DND-41 (cell line): ENCODE measurements at regions not wholly inside any gene's neighbourhood (a gene's known extent, or its start where the extent isn't known, plus 50 kb on each side); places are given as distances from the start of the nearest gene placed in this dataset.

ENCODE experiments used
- EZH2 ChIP-seq: IDR thresholded peaks from 3 replicates; pipeline ENCODE4 v1.6.1; 2012; ENCODE audit warnings: borderline replicate concordance, low read depth, mild to moderate bottlenecking, moderate library complexity, low read length, inconsistent platforms; ENCODE audit not compliant: severe bottlenecking
- TF ChIP-seq, protein P1 (sequence below): IDR thresholded peaks from 2 replicates; pipeline ENCODE4 v1.5.1; 2012; ENCODE audit warnings: borderline replicate concordance, low read length, moderate library complexity, mild to moderate bottlenecking; ENCODE audit not compliant: poor library complexity, severe bottlenecking; ENCODE audit errors: extremely low read depth

GRCh38 chr9:88820055-88820454, 171.2 kb upstream of the S1PR3 start:
- TF ChIP-seq, protein P1, sequence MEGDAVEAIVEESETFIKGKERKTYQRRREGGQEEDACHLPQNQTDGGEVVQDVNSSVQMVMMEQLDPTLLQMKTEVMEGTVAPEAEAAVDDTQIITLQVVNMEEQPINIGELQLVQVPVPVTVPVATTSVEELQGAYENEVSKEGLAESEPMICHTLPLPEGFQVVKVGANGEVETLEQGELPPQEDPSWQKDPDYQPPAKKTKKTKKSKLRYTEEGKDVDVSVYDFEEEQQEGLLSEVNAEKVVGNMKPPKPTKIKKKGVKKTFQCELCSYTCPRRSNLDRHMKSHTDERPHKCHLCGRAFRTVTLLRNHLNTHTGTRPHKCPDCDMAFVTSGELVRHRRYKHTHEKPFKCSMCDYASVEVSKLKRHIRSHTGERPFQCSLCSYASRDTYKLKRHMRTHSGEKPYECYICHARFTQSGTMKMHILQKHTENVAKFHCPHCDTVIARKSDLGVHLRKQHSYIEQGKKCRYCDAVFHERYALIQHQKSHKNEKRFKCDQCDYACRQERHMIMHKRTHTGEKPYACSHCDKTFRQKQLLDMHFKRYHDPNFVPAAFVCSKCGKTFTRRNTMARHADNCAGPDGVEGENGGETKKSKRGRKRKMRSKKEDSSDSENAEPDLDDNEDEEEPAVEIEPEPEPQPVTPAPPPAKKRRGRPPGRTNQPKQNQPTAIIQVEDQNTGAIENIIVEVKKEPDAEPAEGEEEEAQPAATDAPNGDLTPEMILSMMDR = no peak
- TF ChIP-seq EZH2 = no peak
